K562 (cell line): ENCODE measurements at regions not wholly inside any gene's neighbourhood (a gene's known extent, or its start where the extent isn't known, plus 50 kb on each side); places are given as distances from the start of the nearest gene placed in this dataset.

ENCODE experiments used
- ATAC-seq: fragments of 200-7000 bp; cut with Tn5 transposase; 3 replicates; pipeline ENCODE4 v1.9.1; 2020; ENCODE audit warnings: moderate library complexity
- BruUV-seq: library from RNA; stranded (reverse); fragments of 400-500 nt; replicated peaks from 2 replicates; lab custom pipeline; 2021; lab: Mats Ljungman, UMichigan
- CTCF ChIA-PET: fragments of 300-600 bp; formaldehyde crosslinking; extraction: SDS; loops from one replicate; lab custom pipeline; 2021; ENCODE audit warnings: low intra/inter-chr PET ratio; lab: Yijun Ruan, JAX
- POLR2A ChIA-PET: fragments of 300-600, 350-650 bp; sonication (Branson Sonifier 250); formaldehyde crosslinking; extraction: SDS; loops from one replicate; lab custom pipeline; 2021; ENCODE audit warnings: antibody characterized with exemption, inconsistent platforms; lab: Yijun Ruan, JAX
- DNase-seq, 4 experiments: peaks; one replicate each; pipeline versions ENCODE4 v3.0.0 to v3.0.0-alpha.2; 2011 to 2018; ENCODE audit warnings: low spot score in 3 of 4, mixed read lengths in 3 of 4; ENCODE audit errors: extremely low read depth in 1 of 4
- FAIRE-seq: peaks from 2 replicates; lab custom pipeline; 2011; peaks lifted over from hg19 to GRCh38; lab: Jason Lieb, UNC
- H2AFZ ChIP-seq: 2 replicates; pipeline ENCODE4 v1.6.0; 2011; ENCODE audit warnings: low read depth, low read length, control low read depth, inconsistent platforms
- H3K27ac ChIP-seq: fragments of 200-600 bp; 3 replicates; pipeline ENCODE4 v1.8.0; 2011; ENCODE audit warnings: low read depth, mild to moderate bottlenecking, control low read depth, inconsistent platforms, low read length, moderate library complexity, mixed read lengths; ENCODE audit errors: extremely low read depth
- H3K27me3 ChIP-seq, 2 experiments: fragments of 300-600 bp in 1 of 2; 2 replicates in 1 of 2; 3 replicates in 1 of 2; pipeline versions ENCODE4 v1.6.0 to v1.8.0; 2011; ENCODE audit warnings: inconsistent platforms in 2 of 2, low read length in 2 of 2, mild to moderate bottlenecking in 1 of 2, mixed read lengths in 1 of 2, moderate library complexity in 1 of 2; ENCODE audit not compliant: control insufficient read depth in 2 of 2, insufficient read depth in 2 of 2
- H3K36me3 ChIP-seq: fragments of 300-600 bp; 3 replicates; pipeline ENCODE4 v1.8.0; 2011; ENCODE audit warnings: mild to moderate bottlenecking, low read length, inconsistent platforms; ENCODE audit not compliant: control insufficient read depth, insufficient read depth
- H3K4me1 ChIP-seq, 2 experiments: fragments of 200-600 bp in 1 of 2; replicated peaks in 1 of 2; 2 replicates in 1 of 2; 3 replicates in 1 of 2; pipeline versions ENCODE4 v1.5.1 to v1.8.0; 2011; ENCODE audit warnings: inconsistent platforms in 2 of 2, low read length in 2 of 2, mild to moderate bottlenecking in 1 of 2, mixed read lengths in 1 of 2, moderate library complexity in 1 of 2; ENCODE audit not compliant: control insufficient read depth in 2 of 2, insufficient read depth in 2 of 2
- H3K4me2 ChIP-seq: 2 replicates; pipeline ENCODE4 v1.6.1; 2011; ENCODE audit warnings: low read length, control low read depth, inconsistent platforms, mixed read lengths; ENCODE audit not compliant: insufficient read depth
- H3K4me3 ChIP-seq: fragments of 200-600 bp; sonication (generic), shearing (Covaris generic); 2 replicates; pipeline ENCODE4 v1.5.1; 2016; ENCODE audit warnings: control low read depth, inconsistent platforms
- H3K79me2 ChIP-seq: fragments of 200-600 bp; 3 replicates; pipeline ENCODE4 v1.8.0; 2011; ENCODE audit warnings: low read length, inconsistent platforms; ENCODE audit not compliant: control insufficient read depth, insufficient read depth
- H3K9ac ChIP-seq, 2 experiments: 2 replicates each; pipeline versions ENCODE4 v1.6.0 to v1.6.1; 2011; ENCODE audit warnings: low read depth in 2 of 2, low read length in 2 of 2, control low read depth in 1 of 2, inconsistent platforms in 1 of 2, mild to moderate bottlenecking in 1 of 2, mixed read lengths in 1 of 2; ENCODE audit not compliant: insufficient read depth in 1 of 2
- H3K9me1 ChIP-seq: one replicate; pipeline ENCODE4 v1.6.0; 2011; ENCODE audit warnings: inconsistent platforms, mild to moderate bottlenecking, low read length, moderate library complexity; ENCODE audit not compliant: control insufficient read depth, insufficient read depth
- H3K9me3 ChIP-seq: replicated peaks from 2 replicates; pipeline ENCODE4 v1.5.1; 2011; ENCODE audit warnings: low read depth, low read length, inconsistent platforms; ENCODE audit not compliant: control insufficient read depth, insufficient read depth
- H4K20me1 ChIP-seq: replicated peaks from 2 replicates; pipeline ENCODE4 v1.6.1; 2011; ENCODE audit warnings: low read length, inconsistent platforms, mixed read lengths; ENCODE audit not compliant: control insufficient read depth, insufficient read depth
- ARID3A ChIP-seq: IDR thresholded peaks from 2 replicates; pipeline ENCODE4 v1.6.1; 2012; ENCODE audit warnings: low read depth, low read length, improper control_type of control experiment, borderline replicate concordance
- CTCF ChIP-seq, 3 experiments: IDR thresholded peaks in 2 of 3; conservative IDR thresholded peaks in 1 of 3; 2 replicates each; pipeline ENCODE4 v1.5.1; 2011 to 2012; ENCODE audit warnings: low read length in 3 of 3, mild to moderate bottlenecking in 3 of 3, control low read depth in 2 of 3, improper control_type of control experiment in 1 of 3, inconsistent platforms in 1 of 3, low read depth in 1 of 3, mixed read lengths in 1 of 3, moderate library complexity in 1 of 3; ENCODE audit not compliant: insufficient read depth in 2 of 3
- JUND ChIP-seq, 2 experiments: IDR thresholded peaks; 2 replicates in 1 of 2; 3 replicates in 1 of 2; pipeline ENCODE4 v1.6.1; 2011; ENCODE audit warnings: borderline replicate concordance in 2 of 2, low read depth in 2 of 2, low read length in 2 of 2, improper control_type of control experiment in 1 of 2, missing biosample characterization in 1 of 2, missing genetic modification characterization in 1 of 2, missing genetic modification reagents in 1 of 2
- L3MBTL2 ChIP-seq: fragments of 450-650 bp; IDR thresholded peaks from 2 replicates; pipeline ENCODE4 v1.6.1; 2016; ENCODE audit warnings: mild to moderate bottlenecking, moderate library complexity
- NR2C2 ChIP-seq, 2 experiments: fragments of 200-800 bp in 1 of 2; sonication (Bioruptor generic) in 1 of 2; sonication (generic) in 1 of 2; formaldehyde crosslinking in 1 of 2; IDR thresholded peaks; 2 replicates each; pipeline versions ENCODE4 v1.6.1 to v1.8.0; 2016 to 2022; ENCODE audit warnings: mild to moderate bottlenecking in 1 of 2, missing compliant biosample characterization in 1 of 2, missing genetic modification characterization in 1 of 2, missing genetic modification reagents in 1 of 2
- WGBS: fragments of 100-300 bp; shearing (Covaris generic); methylation state at CpG from one replicate; pipeline ENCODE4 v1.1.6; 2016; ENCODE audit warnings: low coverage, mixed read lengths; ENCODE audit not compliant: insufficient coverage; ENCODE audit errors: missing lambda C conversion rate; 5-methylcytosine and 5-hydroxymethylcytosine counted together
- in situ Hi-C: fragments of 300-500 bp; cut with MboI; formaldehyde crosslinking; loops from 4 replicates; pipeline ENCODE4 v1.15.0; 2018; ENCODE audit warnings: inconsistent platforms, mixed read lengths
- intact Hi-C: fragments of 100-400 bp; cut with micrococcal nuclease; formaldehyde crosslinking; loops from 2 replicates; pipeline ENCODE4 v1.14.2; 2022

GRCh38 chr4:184553891-184554290 lies 79.5 kb upstream of the IRF2 start:
- Histone ChIP-seq H4K20me1 (no peaks in the 10 kb centered on the region), H3K4me3 (no peak overlapping the region), H3K27ac (no peak overlapping the region), H3K4me2 (no peak overlapping the region), H3K36me3 (no peaks in the 10 kb centered on the region), H3K9me3 (no peaks in the 10 kb centered on the region), H3K27me3 (no peaks in the 10 kb centered on the region), H3K79me2 (no peaks in the 10 kb centered on the region), H3K9me1 (no peaks in the 10 kb centered on the region), H3K9ac (no peak overlapping the region), H2AFZ (no peak overlapping the region), H3K4me1 (peaks cover 0 to 2% of the 10 kb centered on the region in 2 experiments; a peak in 1 of 5 replicates)
- ChIA-PET POLR2A (no interaction called here), CTCF (no interaction called here)
- ATAC-seq (no peak), FAIRE-seq (no peak), DNase-seq (no peak)
- TF ChIP-seq JUND (IDR thresholded peaks at IDR 0.05; ENCODE audit: borderline replicate concordance, low read depth, low read length) (no peak), JUND (tag; IDR thresholded peaks at IDR 0.05; ENCODE audit: borderline replicate concordance, low read depth, low read length) (no peak), ARID3A (no peak), CTCF (IDR thresholded peaks at IDR 0.05 in 2 of 3, conservative IDR thresholded peaks at IDR 0.05 in 1 of 3; ENCODE audit: insufficient read depth in 2 of 3, low read depth in 1 of 3, low read length in 3 of 3) (0 out of 6 replicates have a peak, but pooled peaks of 1 of the 3 experiments have one; percentile 5), NR2C2 (CRISPR knock-in tag; IDR thresholded peaks at IDR 0.05) (no peak), NR2C2 (tag; IDR thresholded peaks at IDR 0.05) (no peak), L3MBTL2 (no peak)
- intact Hi-C loops (no loop called here), in situ Hi-C loops (no loop called here)
- BruUV-seq, result no TSS peak
- 25% methylated on average over 4 of the region's 4 CpGs for WGBS
